H9 (cell line): ENCODE measurements at regions not wholly inside any gene's neighbourhood (a gene's known extent, or its start where the extent isn't known, plus 50 kb on each side); places are given as distances from the start of the nearest gene placed in this dataset.

ENCODE experiments used
- DNase-seq: peaks from one replicate; pipeline ENCODE4 v3.0.0-alpha.2; 2017
- H2AFZ ChIP-seq: one replicate; pipeline ENCODE4 v1.6.1; 2013; ENCODE audit warnings: mild to moderate bottlenecking, low read length, control low read depth, moderate library complexity
- H2AK5ac ChIP-seq: 2 replicates; pipeline ENCODE4 v1.6.1; 2013; ENCODE audit warnings: low read length, control low read depth, mixed read lengths; ENCODE audit not compliant: insufficient read length
- H2BK120ac ChIP-seq: one replicate; pipeline ENCODE4 v1.6.1; 2013; ENCODE audit warnings: low read depth, mild to moderate bottlenecking, low read length, control low read depth, inconsistent platforms; ENCODE audit not compliant: poor library complexity, severe bottlenecking
- H2BK12ac ChIP-seq: 2 replicates; pipeline ENCODE4 v1.6.1; 2013; ENCODE audit warnings: low read length, control low read depth, mixed read lengths, low read depth; ENCODE audit not compliant: insufficient read length
- H2BK15ac ChIP-seq: 2 replicates; pipeline ENCODE4 v1.6.1; 2013; ENCODE audit warnings: low read depth, low read length, control low read depth
- H2BK20ac ChIP-seq: one replicate; pipeline ENCODE4 v1.6.1; 2013; ENCODE audit warnings: low read depth, mild to moderate bottlenecking, low read length, control low read depth, inconsistent platforms; ENCODE audit not compliant: poor library complexity, severe bottlenecking
- H2BK5ac ChIP-seq: 2 replicates; pipeline ENCODE4 v1.6.1; 2013; ENCODE audit warnings: low read length, control low read depth, mixed read lengths; ENCODE audit not compliant: insufficient read length
- H3K14ac ChIP-seq: 2 replicates; pipeline ENCODE4 v1.6.1; 2013; ENCODE audit warnings: low read length, control low read depth; ENCODE audit not compliant: insufficient read depth
- H3K18ac ChIP-seq: 2 replicates; pipeline ENCODE4 v1.6.1; 2013; ENCODE audit warnings: low read depth, mild to moderate bottlenecking, mixed read lengths, low read length, control low read depth; ENCODE audit not compliant: insufficient read length
- H3K23ac ChIP-seq: 2 replicates; pipeline ENCODE4 v1.6.1; 2013; ENCODE audit warnings: low read length, control low read depth, mixed read lengths, low read depth; ENCODE audit not compliant: insufficient read length
- H3K23me2 ChIP-seq: 2 replicates; pipeline ENCODE4 v1.6.1; 2013; ENCODE audit warnings: low read depth, mild to moderate bottlenecking, mixed read lengths, low read length, control low read depth; ENCODE audit not compliant: insufficient read length, poor library complexity, severe bottlenecking
- H3K27ac ChIP-seq: 2 replicates; pipeline ENCODE4 v1.5.1; 2013; ENCODE audit warnings: low read length, control low read depth, mixed read lengths, low read depth; ENCODE audit not compliant: insufficient read length
- H3K27me3 ChIP-seq: 2 replicates; pipeline ENCODE4 v1.6.1; 2013; ENCODE audit warnings: low read length, control low read depth, inconsistent platforms; ENCODE audit not compliant: insufficient read depth
- H3K4ac ChIP-seq: 2 replicates; pipeline ENCODE4 v1.6.1; 2013; ENCODE audit warnings: low read depth, mild to moderate bottlenecking, control low read depth, inconsistent platforms, low read length, moderate library complexity
- H3K4me1 ChIP-seq: 2 replicates; pipeline ENCODE4 v1.6.1; 2013; ENCODE audit warnings: low read length, control low read depth, inconsistent platforms; ENCODE audit not compliant: insufficient read depth
- H3K4me2 ChIP-seq: 2 replicates; pipeline ENCODE4 v1.6.1; 2013; ENCODE audit warnings: low read length, control low read depth, mixed read lengths; ENCODE audit not compliant: insufficient read length, insufficient read depth
- H3K56ac ChIP-seq: 2 replicates; pipeline ENCODE4 v1.6.1; 2013; ENCODE audit warnings: low read depth, mild to moderate bottlenecking, mixed read lengths, low read length, control low read depth; ENCODE audit not compliant: insufficient read length
- H3K79me1 ChIP-seq: 2 replicates; pipeline ENCODE4 v1.6.1; 2013; ENCODE audit warnings: low read depth, mild to moderate bottlenecking, moderate library complexity, low read length, control low read depth, inconsistent platforms; ENCODE audit not compliant: insufficient read depth, poor library complexity, severe bottlenecking
- H3K79me2 ChIP-seq: 2 replicates; pipeline ENCODE4 v1.6.1; 2013; ENCODE audit warnings: low read length, control low read depth, inconsistent platforms; ENCODE audit not compliant: insufficient read depth
- H3K9ac ChIP-seq: 2 replicates; pipeline ENCODE4 v1.6.1; 2013; ENCODE audit warnings: low read length, control low read depth, mixed read lengths; ENCODE audit not compliant: insufficient read length; ENCODE audit errors: extremely low read depth
- H3K9me3 ChIP-seq: one replicate; pipeline ENCODE4 v1.6.1; 2013; ENCODE audit warnings: low read depth, low read length, inconsistent platforms; ENCODE audit not compliant: control insufficient read depth
- H3T11ph ChIP-seq: one replicate; pipeline ENCODE4 v1.6.1; 2013; ENCODE audit warnings: mild to moderate bottlenecking, low read length, control low read depth, inconsistent platforms
- H4K20me1 ChIP-seq: one replicate; pipeline ENCODE4 v1.6.1; 2013; ENCODE audit not compliant: control insufficient read depth, insufficient read length, insufficient read depth
- H4K5ac ChIP-seq: 2 replicates; pipeline ENCODE4 v1.6.1; 2013; ENCODE audit warnings: low read depth, mild to moderate bottlenecking, mixed read lengths, low read length, control low read depth; ENCODE audit not compliant: insufficient read length
- H4K8ac ChIP-seq: replicated peaks from 2 replicates; pipeline ENCODE4 v1.6.1; 2013; ENCODE audit warnings: low read length, control low read depth, mixed read lengths, low read depth; ENCODE audit not compliant: insufficient read length
- H4K91ac ChIP-seq: 2 replicates; pipeline ENCODE4 v1.6.1; 2013; ENCODE audit warnings: low read depth, mild to moderate bottlenecking, moderate library complexity, mixed read lengths, low read length, control low read depth; ENCODE audit not compliant: insufficient read length
- H3K27ac Mint-ChIP-seq, 3 experiments: 2 replicates in 2 of 3; 3 replicates in 1 of 3; pipeline ENCODE4 v1.8.0; 2020 to 2021; ENCODE audit warnings: mixed read lengths in 3 of 3, mild to moderate bottlenecking in 1 of 3, moderate library complexity in 1 of 3
- H3K27me3 Mint-ChIP-seq: 2 replicates; pipeline ENCODE4 v1.8.0; 2021; ENCODE audit warnings: low read depth, mild to moderate bottlenecking, moderate library complexity, mixed read lengths
- H3K36me3 Mint-ChIP-seq, 3 experiments: 2 replicates in 2 of 3; 3 replicates in 1 of 3; pipeline ENCODE4 v1.8.0; 2020 to 2021; ENCODE audit warnings: low read depth in 3 of 3, mixed read lengths in 3 of 3; ENCODE audit not compliant: insufficient read depth in 1 of 3
- H3K4me1 Mint-ChIP-seq, 2 experiments: 2 replicates each; pipeline ENCODE4 v1.8.0; 2020; ENCODE audit warnings: mixed read lengths in 2 of 2
- H3K4me3 Mint-ChIP-seq, 2 experiments: 2 replicates in 1 of 2; 3 replicates in 1 of 2; pipeline ENCODE4 v1.8.0; 2020 to 2021; ENCODE audit warnings: mild to moderate bottlenecking in 2 of 2, mixed read lengths in 2 of 2, moderate library complexity in 1 of 2
- H3K9me3 Mint-ChIP-seq, 2 experiments: 2 replicates in 1 of 2; 3 replicates in 1 of 2; pipeline ENCODE4 v1.8.0; 2020; ENCODE audit warnings: mild to moderate bottlenecking in 2 of 2, mixed read lengths in 2 of 2, moderate library complexity in 1 of 2
- WGBS: extraction: QIAGEN DNeasy Blood & Tissue Kit; methylation state at CpG from one replicate; pipeline ENCODE4 v1.1.7; 2013; ENCODE audit warnings: missing lambda C conversion rate, low lambda C conversion rate, mixed read lengths; ENCODE audit not compliant: insufficient read length; ENCODE audit errors: extremely low coverage; 5-methylcytosine and 5-hydroxymethylcytosine counted together
- TF ChIP-seq, protein P1 (sequence below): fragments of 200-600 bp; sonication (generic); conservative IDR thresholded peaks from 3 replicates; pipeline ENCODE4 v1.8.0; 2021; ENCODE audit warnings: antibody characterized with exemption, mild to moderate bottlenecking

GRCh38 chrX:121921258-121921657 is 873.8 kb downstream of the GLUD2 start:
- no peaks in the 10 kb centered on the region for H3K23me2 ChIP-seq
- TF ChIP-seq, protein P1, sequence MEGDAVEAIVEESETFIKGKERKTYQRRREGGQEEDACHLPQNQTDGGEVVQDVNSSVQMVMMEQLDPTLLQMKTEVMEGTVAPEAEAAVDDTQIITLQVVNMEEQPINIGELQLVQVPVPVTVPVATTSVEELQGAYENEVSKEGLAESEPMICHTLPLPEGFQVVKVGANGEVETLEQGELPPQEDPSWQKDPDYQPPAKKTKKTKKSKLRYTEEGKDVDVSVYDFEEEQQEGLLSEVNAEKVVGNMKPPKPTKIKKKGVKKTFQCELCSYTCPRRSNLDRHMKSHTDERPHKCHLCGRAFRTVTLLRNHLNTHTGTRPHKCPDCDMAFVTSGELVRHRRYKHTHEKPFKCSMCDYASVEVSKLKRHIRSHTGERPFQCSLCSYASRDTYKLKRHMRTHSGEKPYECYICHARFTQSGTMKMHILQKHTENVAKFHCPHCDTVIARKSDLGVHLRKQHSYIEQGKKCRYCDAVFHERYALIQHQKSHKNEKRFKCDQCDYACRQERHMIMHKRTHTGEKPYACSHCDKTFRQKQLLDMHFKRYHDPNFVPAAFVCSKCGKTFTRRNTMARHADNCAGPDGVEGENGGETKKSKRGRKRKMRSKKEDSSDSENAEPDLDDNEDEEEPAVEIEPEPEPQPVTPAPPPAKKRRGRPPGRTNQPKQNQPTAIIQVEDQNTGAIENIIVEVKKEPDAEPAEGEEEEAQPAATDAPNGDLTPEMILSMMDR, result no peak
- no peaks in the 10 kb centered on the region; the same call in 1 of the 2 replicates for H3K27me3 Mint-ChIP-seq
- no peak overlapping the region for H2AK5ac ChIP-seq
- H3K4me1 Mint-ChIP-seq, result no peaks in the 10 kb centered on the region
- no peaks in the 10 kb centered on the region for H3K9me3 ChIP-seq
- no peaks in the 10 kb centered on the region for H3K79me2 ChIP-seq
- no peak overlapping the region for H3K4ac ChIP-seq
- peaks cover 0 to 1% (median 0%) of the 10 kb centered on the region in 3 experiments; a peak in 3 of 7 replicates for H3K36me3 Mint-ChIP-seq
- no peak overlapping the region for H3K18ac ChIP-seq
- no peaks in the 10 kb centered on the region for H3K27me3 ChIP-seq
- H3K4me1 ChIP-seq, result no peaks in the 10 kb centered on the region
- H4K8ac ChIP-seq, result no peak overlapping the region
- no peak overlapping the region for H2BK12ac ChIP-seq
- no peak overlapping the region for H2AFZ ChIP-seq
- H3K23ac ChIP-seq, result no peak overlapping the region
- H3K56ac ChIP-seq, result no peak overlapping the region
- H3K9ac ChIP-seq, result no peak overlapping the region
- no peak overlapping the region for H3K27ac Mint-ChIP-seq
- H4K20me1 ChIP-seq, result no peaks in the 10 kb centered on the region
- DNase-seq, result no peak
- no CpG with 5 or more reads among the region's 2 CpGs for WGBS
- no peak overlapping the region for H4K91ac ChIP-seq
- H3K9me3 Mint-ChIP-seq, result peaks cover 18 to 61% of the 10 kb centered on the region in 2 experiments
- no peak overlapping the region for H2BK5ac ChIP-seq
- H3K14ac ChIP-seq, result no peak overlapping the region
- no peak overlapping the region for H2BK15ac ChIP-seq
- H2BK120ac ChIP-seq, result no peak overlapping the region
- H3T11ph ChIP-seq, result no peak overlapping the region
- H3K4me3 Mint-ChIP-seq, result no peak overlapping the region
- no peak overlapping the region for H4K5ac ChIP-seq
- H3K4me2 ChIP-seq, result no peak overlapping the region
- H3K27ac ChIP-seq, result no peak overlapping the region
- H2BK20ac ChIP-seq, result no peak overlapping the region
- H3K79me1 ChIP-seq, result no peaks in the 10 kb centered on the region
